SK-N-DZ (cell line): ENCODE measurements at regions not wholly inside any gene's neighbourhood (a gene's known extent, or its start where the extent isn't known, plus 50 kb on each side); places are given as distances from the start of the nearest gene placed in this dataset.
"Not testable (repeated sequence)": the region's sequence is repeated elsewhere in the genome, so short reads cannot be mapped to it uniquely, and the experiment has no call there.

Experiments
- DNase-seq: peaks from one replicate; pipeline ENCODE4 v3.0.0-alpha.2; 2015; ENCODE audit warnings: low spot score

DNA sequence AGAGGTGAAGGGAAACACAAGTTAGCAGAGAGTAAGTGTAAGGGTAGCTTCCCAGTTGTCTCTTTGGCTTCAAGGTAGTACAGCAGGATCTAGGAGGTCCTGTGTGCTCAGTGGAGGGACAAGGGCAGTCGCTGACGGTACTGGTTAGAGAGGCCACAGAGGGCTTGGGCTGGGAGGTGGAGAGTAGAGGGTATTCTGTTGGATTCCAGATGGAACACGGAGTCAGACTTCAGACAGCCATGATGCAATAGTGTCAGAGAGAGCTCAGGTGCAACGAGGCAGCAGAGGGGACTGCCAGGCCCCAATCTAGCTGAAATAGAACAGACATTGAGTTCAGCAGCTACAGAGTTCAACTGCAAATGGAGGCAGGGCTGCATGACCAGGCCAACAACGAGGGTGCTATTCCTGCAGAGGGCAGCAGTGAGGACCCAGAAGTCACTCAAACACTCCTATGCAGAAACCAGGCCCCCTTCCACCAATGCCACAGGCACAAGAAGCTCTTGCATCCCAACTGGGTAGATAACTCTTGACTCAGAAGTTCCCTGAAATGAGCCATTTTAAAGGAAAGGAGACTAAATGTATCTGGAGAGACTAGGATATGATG, 325.0 kb upstream of the ESRRG start:
- DNase-seq = peak; percentile 22

DNA sequence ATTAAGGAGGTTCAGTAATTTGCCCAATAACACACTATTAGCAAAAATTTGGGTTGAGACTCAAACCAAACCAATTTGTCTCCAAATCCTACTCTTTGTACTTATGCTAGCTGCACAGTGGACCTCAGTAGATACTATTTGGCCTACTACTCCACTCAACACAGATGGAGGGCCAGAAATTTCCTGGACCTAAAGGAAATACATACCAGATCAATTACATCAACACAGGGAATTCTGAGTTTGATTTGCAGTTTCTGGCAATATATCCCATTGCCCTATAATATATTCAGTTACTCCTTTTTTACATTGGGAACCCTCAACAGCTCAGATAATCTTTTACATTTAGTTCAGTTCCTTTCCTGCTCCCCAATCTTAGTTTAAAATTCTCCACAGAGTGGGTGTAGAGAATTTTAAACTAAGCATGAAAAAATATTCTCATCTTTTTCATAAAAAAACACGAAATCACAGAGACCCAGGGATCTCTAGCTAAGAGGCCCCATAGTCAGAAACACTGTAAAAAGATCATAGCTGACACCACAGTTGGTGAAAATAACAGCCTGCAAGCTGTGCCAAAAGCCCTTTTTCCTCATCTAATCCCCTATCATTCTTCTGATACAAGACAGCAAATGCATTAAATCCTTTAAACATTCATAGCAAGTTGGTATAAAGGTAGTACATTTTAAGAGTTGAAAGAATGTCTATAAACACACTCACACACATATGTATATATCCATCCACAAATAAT, 317.7 kb upstream of the ESRRG start:
- DNase-seq = no peak

GRCh38 chr1:217039926-217040325, 316.7 kb upstream of the ESRRG start:
- no peak for DNase-seq

GRCh38 chr1:217039139-217039538, 315.9 kb upstream of the ESRRG start:
- not testable (repeated sequence) for DNase-seq

- DNase-seq = no peak
Observed at GRCh38 chr1:217036757-217037156, 313.5 kb upstream of the ESRRG start.

DNA sequence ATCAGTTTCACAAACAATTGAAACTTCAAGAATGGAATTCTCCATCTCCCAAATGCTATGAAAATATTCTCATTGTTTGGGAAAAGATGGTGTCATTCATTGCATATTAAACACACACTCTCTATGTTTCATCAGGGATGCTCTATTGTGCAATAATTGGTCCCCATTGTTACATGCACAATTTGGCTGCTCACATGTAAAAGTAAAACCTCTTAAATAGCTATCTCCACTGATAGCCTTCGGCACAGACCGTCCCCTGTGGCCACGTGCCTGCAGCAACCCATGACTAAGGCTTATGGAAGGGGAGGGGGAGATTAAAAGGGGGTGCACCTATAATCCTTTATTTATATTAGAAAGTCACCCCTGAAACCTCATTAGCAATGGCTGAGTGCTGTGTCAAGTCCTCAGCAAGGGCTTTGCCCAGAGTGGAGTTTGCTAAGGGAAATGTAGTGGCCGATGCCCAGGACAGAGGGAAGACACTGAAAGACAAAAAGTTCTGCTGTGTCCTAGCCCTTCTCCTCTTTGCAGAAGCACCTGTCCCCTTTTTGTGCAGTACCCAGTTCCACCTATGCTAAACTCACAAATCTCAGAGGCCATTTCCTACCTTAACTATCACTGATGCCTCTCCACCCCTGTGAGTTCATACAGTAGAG, 309.6 kb upstream of the ESRRG start:
- DNase-seq = no peak

- no peak for DNase-seq
Observed at GRCh38 chr1:217029281-217030157, 306.3 kb upstream of the ESRRG start.

GRCh38 chr1:217027403-217028080, 304.3 kb upstream of the ESRRG start:
- no peak for DNase-seq

DNA sequence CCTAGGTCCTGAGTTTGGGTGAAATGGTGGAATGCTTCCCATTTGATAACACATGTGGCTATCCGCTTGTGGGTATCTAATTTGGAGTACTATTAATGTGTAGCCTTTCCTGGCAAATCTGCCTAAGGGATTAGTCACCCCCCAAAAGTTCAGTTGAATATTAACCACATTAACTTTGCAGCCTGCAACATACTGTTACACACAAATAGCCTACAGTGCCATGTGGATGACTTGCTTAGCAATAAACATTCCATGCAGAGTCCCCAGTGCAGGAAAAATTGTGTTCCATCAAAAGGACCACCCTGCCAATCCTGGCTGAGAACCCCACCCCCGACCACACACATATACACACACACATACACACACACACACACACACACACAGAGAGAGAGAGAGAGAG, 303.3 kb upstream of the ESRRG start:
- no peak for DNase-seq

- no peak for DNase-seq
Observed at GRCh38 chr1:217025381-217025780, 302.2 kb upstream of the ESRRG start.

DNA sequence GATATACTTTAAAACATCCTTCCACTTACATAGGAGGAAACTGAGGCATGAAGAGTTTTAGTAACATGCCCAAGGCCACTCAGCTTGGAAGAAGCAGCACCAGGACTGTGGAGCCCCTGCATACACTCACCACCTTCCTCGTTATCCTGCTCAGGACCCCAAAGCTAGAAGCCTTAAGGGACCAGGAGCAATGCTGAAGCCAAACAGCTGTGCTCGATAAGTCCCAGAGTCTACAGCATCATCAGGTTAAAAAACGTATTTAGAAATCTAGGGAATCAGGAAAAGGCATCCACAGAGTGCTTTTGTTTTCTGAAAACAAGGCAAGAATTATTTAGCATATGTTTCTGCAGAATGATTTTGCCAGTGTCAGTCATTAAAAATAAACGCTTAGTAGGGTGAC, 301.7 kb upstream of the ESRRG start:
- DNase-seq = no peak

GRCh38 chr1:217021956-217022355, 298.7 kb upstream of the ESRRG start:
- no peak for DNase-seq

DNA sequence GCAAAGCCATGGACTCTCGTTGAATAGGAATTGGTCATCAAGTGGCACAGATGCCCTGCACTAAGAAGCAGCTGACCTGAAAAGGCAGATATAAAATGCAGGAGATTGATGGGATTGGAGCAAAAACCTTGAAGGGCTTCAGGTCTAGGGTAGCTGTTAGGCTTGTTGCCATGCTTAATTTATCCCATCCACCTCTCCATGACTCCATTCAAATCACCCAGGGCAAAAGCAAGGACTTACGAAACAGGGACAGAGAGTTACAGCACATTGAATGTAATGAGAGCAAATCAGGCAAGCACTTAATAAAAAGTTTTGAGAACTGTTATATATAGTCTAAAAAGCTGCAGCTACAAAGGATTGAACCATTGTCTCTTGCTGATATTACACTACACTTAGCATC, 298.2 kb upstream of the ESRRG start:
- no peak for DNase-seq

GRCh38 chr1:217019475-217019874, 296.2 kb upstream of the ESRRG start:
- no peak for DNase-seq

GRCh38 chr1:217018648-217019047, 295.4 kb upstream of the ESRRG start:
- DNase-seq = no peak

- DNase-seq = no peak
Observed at GRCh38 chr1:217017165-217017564, 293.9 kb upstream of the ESRRG start.

DNA sequence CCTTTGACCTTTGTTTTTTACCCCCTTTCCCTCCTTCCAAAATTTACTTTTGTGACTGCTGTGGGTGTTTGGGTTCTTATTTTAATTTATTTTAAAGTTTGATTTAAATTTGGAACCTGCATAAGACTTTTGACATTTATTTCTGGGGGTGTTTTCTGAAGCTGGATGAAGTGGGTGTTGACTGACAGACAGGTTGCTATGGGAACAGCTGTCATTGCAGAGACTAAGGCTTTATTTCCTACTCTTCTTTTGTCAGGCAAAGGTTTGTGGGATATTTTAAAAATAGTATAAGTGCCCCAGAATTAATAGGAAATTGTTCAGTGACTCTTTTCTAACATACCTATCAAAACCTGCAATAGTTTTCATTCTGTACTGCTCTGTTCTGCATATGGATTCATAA, 290.8 kb upstream of the ESRRG start:
- DNase-seq = no peak

GRCh38 chr1:217012659-217013058, 289.4 kb upstream of the ESRRG start:
- no peak for DNase-seq

DNA sequence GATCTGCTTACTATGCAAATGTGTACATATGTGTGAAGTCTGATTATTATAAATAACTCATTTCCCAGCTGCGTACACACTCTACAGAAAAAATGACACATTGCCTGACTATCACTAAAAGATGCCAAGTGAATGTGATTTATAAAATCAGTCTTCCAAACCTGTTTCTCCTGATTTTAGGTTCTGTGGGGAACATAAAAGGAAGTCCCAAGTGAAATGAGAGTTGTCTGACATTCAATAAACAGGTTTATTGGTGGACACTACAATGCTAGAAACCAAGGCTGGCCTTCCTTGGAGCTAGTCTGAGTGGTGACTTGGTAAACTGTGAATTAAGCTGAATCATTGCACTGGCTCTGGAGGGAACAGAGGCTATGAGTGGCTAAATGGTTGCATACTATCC, 287.9 kb upstream of the ESRRG start:
- no peak for DNase-seq

GRCh38 chr1:217010253-217010652, 287.0 kb upstream of the ESRRG start:
- DNase-seq = no peak

DNA sequence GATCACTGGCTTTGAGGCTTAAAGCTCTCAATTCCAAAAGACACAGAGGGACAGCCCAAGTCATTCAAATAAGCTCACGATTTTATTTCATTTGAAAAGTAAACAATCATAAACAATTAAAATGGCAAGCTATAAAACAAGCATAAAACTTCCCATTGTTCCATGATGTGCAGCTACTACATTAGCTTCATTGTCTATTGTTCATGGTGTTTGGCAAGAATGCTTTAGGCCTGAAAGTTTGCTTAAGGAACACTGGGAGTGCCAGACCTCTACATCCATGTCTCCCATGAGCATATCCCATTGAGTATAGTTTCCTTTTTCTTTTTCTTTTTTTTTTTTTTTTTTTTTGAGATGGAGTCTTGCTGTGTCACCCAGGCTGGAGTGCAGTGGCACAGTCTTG, 286.1 kb upstream of the ESRRG start:
- no peak for DNase-seq
